PC-9 (cell line): ENCODE measurements at regions not wholly inside any gene's neighbourhood (a gene's known extent, or its start where the extent isn't known, plus 50 kb on each side); places are given as distances from the start of the nearest gene placed in this dataset.

ENCODE experiments used
- CTCF ChIP-seq: fragments of 200-600 bp; sonication (generic); conservative IDR thresholded peaks from 2 replicates; pipeline ENCODE4 v1.6.1; 2017; ENCODE audit warnings: mixed run types, antibody characterized with exemption, mild to moderate bottlenecking, moderate library complexity
- EZH2 ChIP-seq: fragments of 200-600 bp; sonication (generic); IDR thresholded peaks from 2 replicates; pipeline ENCODE4 v1.8.0; 2017; ENCODE audit warnings: antibody characterized with exemption, low read depth

DNA sequence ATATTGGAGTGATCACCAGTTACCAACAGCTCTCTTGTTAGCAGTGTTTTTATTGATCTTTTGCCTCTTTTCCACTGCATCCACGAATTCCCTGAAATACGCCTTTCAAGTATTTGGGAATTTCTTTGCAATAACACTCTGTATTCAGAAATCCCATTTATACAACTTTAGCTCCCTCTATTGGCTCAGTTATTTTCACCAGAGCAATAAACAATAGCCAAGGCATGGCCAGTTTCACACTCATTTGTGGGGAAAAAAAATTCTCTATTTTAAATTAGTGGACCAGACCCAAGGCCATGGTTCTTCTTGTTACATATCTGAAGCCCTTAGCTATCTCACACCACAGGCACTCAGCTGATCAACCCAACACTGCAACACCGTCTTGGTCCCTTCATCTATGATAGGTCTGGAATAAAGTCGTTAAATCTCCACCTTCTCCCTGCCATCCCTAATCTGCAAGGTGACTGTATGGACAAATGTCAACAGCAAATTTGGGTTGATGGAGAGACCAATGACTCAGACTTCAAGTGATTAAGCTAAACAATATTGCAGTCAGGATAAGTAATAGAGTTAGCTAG is 92.4 kb upstream of the TMEM260 start:
- TF ChIP-seq CTCF (peak; percentile 59), EZH2 (no peak)
